HUES6 (cell line): ENCODE measurements at regions not wholly inside any gene's neighbourhood (a gene's known extent, or its start where the extent isn't known, plus 50 kb on each side); places are given as distances from the start of the nearest gene placed in this dataset.

ENCODE experiments used
- H3K27ac ChIP-seq: 2 replicates; pipeline ENCODE4 v1.7.0; 2013; ENCODE audit warnings: low read depth, mild to moderate bottlenecking, low read length, inconsistent platforms
- H3K27me3 ChIP-seq: 2 replicates; pipeline ENCODE4 v1.6.1; 2013; ENCODE audit warnings: low read length; ENCODE audit not compliant: control insufficient read depth, insufficient read depth
- H3K36me3 ChIP-seq: 2 replicates; pipeline ENCODE4 v1.6.1; 2013; ENCODE audit warnings: low read length; ENCODE audit not compliant: control insufficient read depth, insufficient read depth
- H3K4me1 ChIP-seq: 2 replicates; pipeline ENCODE4 v1.6.1; 2013; ENCODE audit warnings: low read length; ENCODE audit not compliant: control insufficient read depth, insufficient read depth
- H3K4me3 ChIP-seq: 2 replicates; pipeline ENCODE4 v1.5.1; 2013; ENCODE audit warnings: low read depth, low read length
- H3K9ac ChIP-seq: one replicate; pipeline ENCODE4 v1.6.1; 2013; ENCODE audit warnings: mild to moderate bottlenecking, low read length
- H3K9me3 ChIP-seq: 2 replicates; pipeline ENCODE4 v1.6.1; 2013; ENCODE audit warnings: low read depth, low read length; ENCODE audit not compliant: control insufficient read depth, insufficient read depth

DNA sequence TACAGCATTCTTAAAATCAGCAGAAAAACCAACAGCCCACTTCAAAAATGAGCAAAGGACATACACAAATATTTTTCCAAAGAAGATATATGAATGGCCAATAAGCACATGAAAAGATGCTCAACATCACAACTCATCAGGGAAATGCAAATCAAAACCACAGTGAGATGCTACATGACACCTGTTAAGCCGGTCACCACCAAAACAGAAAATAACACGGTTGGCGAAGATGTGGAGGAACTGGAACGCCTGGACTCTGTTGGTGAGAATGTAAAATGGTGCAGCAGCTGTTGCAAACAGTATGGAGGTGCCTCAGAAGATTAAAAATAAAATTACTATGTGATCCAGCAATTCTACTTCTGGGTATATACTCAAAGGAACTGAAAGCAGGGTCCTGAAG is 184.8 kb downstream of the INHBB start:
- peaks cover 45% of the 10 kb centered on the region for H3K27me3 ChIP-seq

DNA sequence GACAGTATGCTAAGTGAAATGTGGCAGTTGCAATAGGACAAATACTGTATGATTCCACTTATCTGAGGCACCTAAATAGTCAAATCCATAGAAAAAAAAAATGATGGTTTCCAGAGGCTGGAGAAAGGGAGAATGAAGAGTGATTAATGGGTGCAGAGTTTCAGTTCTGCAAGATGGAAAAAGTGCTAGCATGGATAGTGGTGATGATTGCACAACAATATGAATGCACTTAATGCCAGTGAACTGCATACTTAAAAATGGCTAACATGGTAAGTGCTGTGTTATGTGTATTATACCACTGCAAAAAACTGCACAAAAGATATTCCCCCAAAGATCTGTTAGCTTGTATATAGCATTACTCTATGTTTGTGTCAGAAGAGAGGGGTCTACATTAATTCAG is 185.4 kb downstream of the INHBB start:
- Histone ChIP-seq H3K4me1 (peaks cover 3% of the 10 kb centered on the region), H3K9ac (no peak overlapping the region), H3K27me3 (peaks cover 50% of the 10 kb centered on the region), H3K9me3 (peaks cover 3% of the 10 kb centered on the region), H3K27ac (no peak overlapping the region), H3K4me3 (no peak overlapping the region), H3K36me3 (no peaks in the 10 kb centered on the region)

More for the DNA sequence above, 184.8 kb downstream of the INHBB start:
- peaks cover 3% of the 10 kb centered on the region for H3K9me3 ChIP-seq
- H3K4me1 ChIP-seq: peaks cover 9% of the 10 kb centered on the region
- H3K9ac ChIP-seq: no peak overlapping the region
- no peak overlapping the region for H3K4me3 ChIP-seq
- H3K36me3 ChIP-seq: no peaks in the 10 kb centered on the region
- no peak overlapping the region for H3K27ac ChIP-seq

DNA sequence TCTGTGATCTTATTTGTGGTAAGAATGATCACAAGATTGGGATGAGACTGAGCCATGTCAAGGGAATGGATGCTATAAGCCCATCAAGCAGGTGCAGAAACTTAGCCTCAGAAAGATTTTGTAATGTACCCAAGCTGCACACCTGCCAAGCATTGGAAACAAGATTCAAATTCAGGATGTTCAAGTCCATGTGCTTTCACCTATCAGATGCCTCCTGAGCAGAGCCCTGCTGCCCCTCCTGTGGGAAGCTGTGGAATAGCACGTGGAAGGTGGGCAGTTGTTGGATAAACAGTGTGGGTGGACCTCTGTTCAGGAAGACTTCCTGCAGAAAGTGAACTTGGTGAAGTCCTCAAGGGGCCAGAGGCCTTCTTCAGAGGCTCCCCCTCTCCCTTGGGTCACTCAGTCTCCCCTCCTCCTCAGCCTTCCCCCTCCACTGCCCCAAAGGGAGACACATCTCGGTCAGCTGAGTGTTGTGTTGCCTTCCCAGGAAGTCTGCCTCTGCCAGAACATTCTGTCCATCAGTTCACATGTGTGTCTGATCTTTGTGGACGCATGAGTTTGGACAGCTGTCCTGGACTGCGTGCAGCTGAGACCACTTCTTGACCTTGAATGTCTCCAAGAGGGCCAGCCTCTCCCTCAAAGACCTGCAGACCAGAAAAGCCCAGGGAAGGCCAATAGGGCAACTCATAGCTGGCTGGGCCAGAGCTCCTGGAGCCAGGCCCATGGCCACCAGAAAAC is 186.1 kb downstream of the INHBB start:
- Histone ChIP-seq H3K36me3 (no peaks in the 10 kb centered on the region), H3K4me3 (no peak overlapping the region), H3K9me3 (peaks cover 3% of the 10 kb centered on the region), H3K9ac (no peak overlapping the region), H3K27me3 (peaks cover 50% of the 10 kb centered on the region), H3K27ac (no peak overlapping the region), H3K4me1 (no peaks in the 10 kb centered on the region)

DNA sequence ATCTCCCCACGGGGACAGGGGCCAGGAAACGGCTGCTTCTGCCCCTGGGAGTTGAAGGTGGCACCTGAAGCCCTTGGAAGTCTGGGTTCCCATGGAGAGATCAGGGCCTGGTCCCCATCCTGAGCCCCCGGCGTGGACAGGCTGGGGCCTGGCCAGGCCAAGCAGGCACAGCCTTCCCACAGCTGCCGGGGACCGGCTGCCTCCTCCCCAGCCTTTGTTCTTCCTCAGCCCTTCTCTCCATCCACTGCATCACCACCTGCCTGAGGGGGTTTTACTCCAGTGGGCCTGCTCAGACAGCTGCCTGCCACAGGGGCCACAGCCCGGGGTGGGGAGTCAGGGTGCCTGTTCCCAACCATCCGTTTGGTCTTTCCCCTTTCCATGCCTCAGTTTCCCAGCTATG is 187.7 kb downstream of the INHBB start:
- H3K36me3 ChIP-seq: no peaks in the 10 kb centered on the region
- no peak overlapping the region for H3K4me3 ChIP-seq
- H3K27ac ChIP-seq: no peak overlapping the region
- peaks cover 3% of the 10 kb centered on the region for H3K9me3 ChIP-seq
- no peaks in the 10 kb centered on the region for H3K4me1 ChIP-seq
- peaks cover 41% of the 10 kb centered on the region for H3K27me3 ChIP-seq
- no peak overlapping the region for H3K9ac ChIP-seq

DNA sequence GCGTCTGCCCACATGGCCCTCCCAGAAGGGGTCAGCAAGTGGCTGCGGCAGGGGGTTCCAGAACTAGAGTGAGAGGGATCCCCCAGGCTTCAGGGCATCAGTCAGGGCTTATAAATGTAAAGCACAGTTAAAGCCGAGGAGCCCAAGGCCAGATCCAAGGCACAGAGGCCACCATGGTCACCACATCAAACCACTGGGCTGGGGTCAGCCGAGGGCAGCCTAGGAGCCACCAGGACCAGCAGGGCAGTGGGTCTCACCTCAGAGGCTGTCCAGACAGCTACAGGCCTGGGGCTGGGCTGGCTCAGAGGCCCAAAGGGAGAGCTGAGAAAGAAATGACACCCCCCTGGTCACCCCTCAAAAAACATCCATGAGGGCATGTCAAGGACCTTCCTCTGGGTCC is 188.5 kb downstream of the INHBB start:
- peaks cover 41% of the 10 kb centered on the region for H3K27me3 ChIP-seq
- no peak overlapping the region for H3K27ac ChIP-seq
- no peak overlapping the region for H3K9ac ChIP-seq
- no peaks in the 10 kb centered on the region for H3K4me1 ChIP-seq
- no peaks in the 10 kb centered on the region for H3K36me3 ChIP-seq
- no peak overlapping the region for H3K4me3 ChIP-seq
- peaks cover 3% of the 10 kb centered on the region for H3K9me3 ChIP-seq

DNA sequence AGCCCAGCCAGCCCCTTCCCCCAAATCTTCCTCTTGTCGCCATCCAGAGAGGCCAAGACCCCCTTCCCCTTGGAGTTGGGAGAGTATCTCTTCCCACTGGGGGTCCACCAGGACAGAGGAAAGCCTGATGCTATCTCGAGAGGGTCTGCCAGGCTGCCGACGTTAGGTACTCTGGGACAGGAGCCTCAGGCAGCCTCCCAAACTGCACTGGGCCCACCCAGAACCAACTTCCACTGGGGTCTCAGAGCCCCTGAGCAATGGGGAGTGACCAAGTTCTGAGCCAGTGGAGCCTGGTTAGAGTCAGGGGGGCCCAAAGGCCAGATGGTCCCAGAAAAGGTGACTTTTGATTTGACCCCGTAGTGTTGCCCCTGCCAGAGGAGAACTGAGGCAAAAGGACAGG is 189.1 kb downstream of the INHBB start:
- Histone ChIP-seq H3K27me3 (peaks cover 41% of the 10 kb centered on the region), H3K36me3 (no peaks in the 10 kb centered on the region), H3K4me1 (peaks cover 6% of the 10 kb centered on the region; the same call in 1 of the 2 replicates)

DNA sequence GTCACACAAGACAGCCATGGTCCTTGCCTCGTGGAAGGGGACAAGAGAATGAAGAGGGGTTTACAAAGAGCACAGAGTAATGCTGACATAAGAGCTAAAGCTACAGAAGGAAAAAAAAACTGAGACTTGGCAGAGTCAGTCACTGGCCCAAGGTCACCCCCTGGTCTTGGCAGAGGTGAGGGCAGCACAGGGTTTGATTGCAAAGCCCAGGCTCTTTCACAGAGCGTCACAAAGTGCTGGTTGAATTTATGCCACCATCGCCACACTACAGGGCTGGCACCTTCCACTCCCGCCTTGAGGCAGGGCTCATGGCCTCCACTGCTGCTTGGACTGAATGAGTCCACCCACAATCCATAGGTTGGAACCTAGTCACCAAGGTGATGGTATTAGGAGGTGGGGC is 190.2 kb downstream of the INHBB start:
- H3K27me3 ChIP-seq: peaks cover 44% of the 10 kb centered on the region
- H3K4me3 ChIP-seq: no peak overlapping the region
- no peak overlapping the region for H3K9ac ChIP-seq
- no peak overlapping the region for H3K27ac ChIP-seq
- H3K36me3 ChIP-seq: no peaks in the 10 kb centered on the region
- peaks cover 14% of the 10 kb centered on the region for H3K4me1 ChIP-seq
- H3K9me3 ChIP-seq: no peaks in the 10 kb centered on the region

More for the DNA sequence above, 189.1 kb downstream of the INHBB start:
- Histone ChIP-seq H3K27ac (no peak overlapping the region), H3K9ac (no peak overlapping the region), H3K4me3 (no peak overlapping the region), H3K9me3 (peaks cover 3% of the 10 kb centered on the region)

DNA sequence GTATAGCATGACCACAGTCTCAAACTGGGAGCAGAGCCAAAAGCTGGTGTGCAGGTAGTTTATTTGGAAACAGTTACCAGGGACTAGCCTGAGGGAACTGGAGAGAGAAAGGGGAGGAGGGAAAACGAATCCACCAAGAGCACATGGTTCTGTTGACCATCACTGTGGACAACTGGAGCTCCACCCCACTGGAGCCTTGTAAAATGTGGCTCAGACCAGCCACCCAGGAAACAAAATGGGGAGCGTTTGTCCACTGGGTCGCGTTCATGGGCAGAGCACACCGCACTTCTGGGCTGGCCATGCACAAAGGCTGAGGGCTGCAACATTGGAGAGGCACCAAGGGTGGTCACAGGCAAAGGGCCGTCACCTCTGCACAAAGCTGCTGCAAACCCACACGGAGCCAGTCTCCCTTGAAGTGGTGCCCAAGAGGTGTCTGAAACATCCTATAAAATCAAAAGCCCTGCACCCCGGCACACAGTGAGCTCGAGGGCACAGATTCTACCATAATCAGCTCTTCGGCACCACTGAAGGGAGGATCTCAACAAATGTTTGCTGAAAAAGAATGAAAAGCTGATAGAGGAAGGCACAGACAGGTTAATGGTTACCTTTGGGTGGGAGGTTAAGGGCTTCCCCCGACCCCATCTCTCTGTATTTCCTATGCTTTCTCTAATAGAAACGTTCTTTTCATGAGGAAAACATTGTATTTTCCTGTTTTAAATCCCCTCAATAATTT is 192.9 kb downstream of the INHBB start:
- H3K36me3 ChIP-seq: no peaks in the 10 kb centered on the region
- no peak overlapping the region for H3K9ac ChIP-seq
- no peak overlapping the region for H3K27ac ChIP-seq
- H3K9me3 ChIP-seq: no peaks in the 10 kb centered on the region
- peaks cover 14% of the 10 kb centered on the region for H3K4me1 ChIP-seq
- H3K27me3 ChIP-seq: peaks cover 40% of the 10 kb centered on the region
- H3K4me3 ChIP-seq: no peak overlapping the region

DNA sequence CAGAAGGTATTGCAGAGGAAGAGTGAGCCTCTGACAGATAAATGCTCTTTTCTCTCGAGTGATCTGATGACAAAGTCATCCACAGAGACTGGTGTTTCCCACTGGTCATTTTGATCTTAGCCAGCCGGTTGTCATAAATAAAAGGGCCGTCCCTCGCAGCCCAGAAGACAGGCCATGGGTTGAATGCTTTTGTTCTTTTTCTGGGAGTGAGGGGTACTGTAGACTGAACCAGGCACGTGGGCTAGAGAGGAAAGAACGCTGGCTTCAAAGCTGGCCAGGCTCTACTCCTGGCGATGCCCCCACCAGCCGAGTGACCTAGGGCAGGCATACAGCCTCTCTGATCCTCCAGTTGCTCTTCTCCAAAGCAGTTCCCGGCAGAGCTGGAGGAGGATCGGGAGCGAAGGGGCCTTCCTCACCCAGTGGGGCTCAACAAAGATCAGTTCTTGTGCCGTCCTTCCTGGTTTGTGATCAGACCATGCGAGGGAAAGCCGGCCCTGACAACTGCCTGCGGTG is 193.5 kb downstream of the INHBB start:
- H3K4me3 ChIP-seq: no peak overlapping the region
- H3K9me3 ChIP-seq: no peaks in the 10 kb centered on the region
- no peak overlapping the region for H3K27ac ChIP-seq
- H3K9ac ChIP-seq: no peak overlapping the region
- peaks cover 14% of the 10 kb centered on the region for H3K4me1 ChIP-seq
- H3K36me3 ChIP-seq: no peaks in the 10 kb centered on the region
- peaks cover 39% of the 10 kb centered on the region for H3K27me3 ChIP-seq

DNA sequence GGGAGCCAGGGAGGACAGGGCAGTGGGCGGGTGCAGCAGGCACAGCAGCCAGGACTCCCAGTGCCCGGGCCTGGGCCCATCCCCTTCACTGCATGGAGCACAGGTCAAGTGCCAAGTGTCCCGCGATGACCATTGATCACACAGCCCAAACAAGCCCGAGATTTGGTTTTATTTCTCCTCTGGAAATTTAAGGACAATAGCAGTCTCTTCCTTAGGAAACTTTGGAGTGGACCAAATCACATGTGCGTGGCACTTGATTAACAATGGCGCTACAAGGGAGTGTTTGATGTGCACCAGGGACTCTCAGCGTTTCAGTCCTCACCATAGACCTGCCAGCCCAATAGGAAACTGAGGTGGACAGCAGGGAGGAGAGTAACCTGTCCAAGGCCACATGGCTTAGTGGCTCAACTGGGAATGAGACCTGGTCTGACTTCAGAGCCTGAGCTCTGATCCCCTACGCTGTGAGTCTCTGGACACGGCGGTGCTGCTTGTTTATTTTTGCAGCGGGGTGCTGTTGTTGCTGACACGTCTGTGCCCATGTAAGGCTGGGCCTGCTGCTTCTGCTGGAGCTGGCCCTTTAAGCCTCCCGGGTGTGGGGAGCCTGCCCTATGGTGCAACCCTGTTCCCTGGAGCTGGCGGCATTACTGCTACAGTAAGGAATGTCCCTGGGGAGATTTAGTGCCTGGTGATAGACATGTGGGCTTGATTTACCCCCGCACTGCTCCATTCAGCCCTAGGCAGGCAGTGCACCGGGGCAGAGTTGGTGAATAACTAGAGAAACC is 194.2 kb downstream of the INHBB start:
- peaks cover 34% of the 10 kb centered on the region for H3K27me3 ChIP-seq
- no peaks in the 10 kb centered on the region for H3K9me3 ChIP-seq
- H3K36me3 ChIP-seq: no peaks in the 10 kb centered on the region
- no peak overlapping the region for H3K9ac ChIP-seq
- no peak overlapping the region for H3K4me3 ChIP-seq
- no peak overlapping the region for H3K27ac ChIP-seq
- peaks cover 14% of the 10 kb centered on the region for H3K4me1 ChIP-seq
